ENCODE measurements at regions not wholly inside any gene's neighbourhood (a gene's known extent, or its start where the extent isn't known, plus 50 kb on each side); places are given as distances from the start of the nearest gene placed in this dataset.

- TF ChIP-seq CTCF (IDR thresholded peaks at IDR 0.05; ENCODE audit: low read depth, low read length) (no peak), MAX (IDR thresholded peaks at IDR 0.05; ENCODE audit: low read depth, low read length) (no peak), POLR2A (IDR thresholded peaks at IDR 0.05; ENCODE audit: extremely low read depth, insufficient read length) (no peak), MYC (IDR thresholded peaks at IDR 0.05; ENCODE audit: low read depth, low read length) (no peak)
- no peak for DNase-seq (ENCODE audit: low read depth)
- H3K4me3 ChIP-seq (ENCODE audit: low read depth, low read length): no peak overlapping the region
Observed at GRCh38 chr9:118809160-118809625, 560.0 kb downstream of the BRINP1 start.

GRCh38 chr9:118829334-118829733 lies 539.9 kb downstream of the BRINP1 start:
- TF ChIP-seq CTCF (IDR thresholded peaks at IDR 0.05; ENCODE audit: low read depth, low read length): no peak
- no peak for TF ChIP-seq POLR2A (IDR thresholded peaks at IDR 0.05; ENCODE audit: extremely low read depth, insufficient read length)
- no peak for TF ChIP-seq MYC (IDR thresholded peaks at IDR 0.05; ENCODE audit: low read depth, low read length)
- no peak for TF ChIP-seq MAX (IDR thresholded peaks at IDR 0.05; ENCODE audit: low read depth, low read length)
- peak; percentile 16 for DNase-seq (ENCODE audit: low read depth)
- H3K4me3 ChIP-seq (ENCODE audit: low read depth, low read length): no peak overlapping the region

- no peak for TF ChIP-seq CTCF (IDR thresholded peaks at IDR 0.05; ENCODE audit: low read depth, low read length)
- no peak for TF ChIP-seq POLR2A (IDR thresholded peaks at IDR 0.05; ENCODE audit: extremely low read depth, insufficient read length)
- no peak for TF ChIP-seq MYC (IDR thresholded peaks at IDR 0.05; ENCODE audit: low read depth, low read length)
- no peak for DNase-seq (ENCODE audit: low read depth)
Observed at GRCh38 chr9:118832371-118832770, 536.9 kb downstream of the BRINP1 start.

DNA sequence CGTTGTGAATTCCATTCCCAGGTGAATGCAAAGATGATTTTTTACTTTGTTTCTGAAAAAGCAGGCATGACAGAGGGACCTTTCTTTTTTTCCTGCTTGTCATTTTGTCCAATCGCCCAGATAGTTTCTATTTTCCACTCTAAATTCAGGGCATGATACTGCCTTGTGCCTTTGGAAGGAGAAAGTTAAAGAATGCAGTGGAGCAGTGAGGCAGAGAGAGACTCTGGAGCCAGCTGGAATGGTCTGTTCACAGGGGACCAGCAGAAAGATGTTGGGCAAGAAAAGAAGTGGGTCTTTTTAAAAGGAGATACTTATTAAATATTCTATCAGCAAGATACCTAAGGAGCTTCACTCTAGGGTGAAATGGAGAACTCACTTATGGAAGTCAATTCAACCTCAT lies 532.3 kb downstream of the BRINP1 start:
- no peak for DNase-seq (ENCODE audit: low read depth)
- no peak for TF ChIP-seq CTCF (IDR thresholded peaks at IDR 0.05; ENCODE audit: low read depth, low read length)
- TF ChIP-seq MAX (IDR thresholded peaks at IDR 0.05; ENCODE audit: low read depth, low read length): no peak
- TF ChIP-seq POLR2A (IDR thresholded peaks at IDR 0.05; ENCODE audit: extremely low read depth, insufficient read length): no peak
- no peak for TF ChIP-seq MYC (IDR thresholded peaks at IDR 0.05; ENCODE audit: low read depth, low read length)
- H3K4me3 ChIP-seq (ENCODE audit: low read depth, low read length): no peak overlapping the region

More at GRCh38 chr9:118832371-118832770, 536.9 kb downstream of the BRINP1 start:
- H3K4me3 ChIP-seq (ENCODE audit: low read depth, low read length): no peak overlapping the region

DNA sequence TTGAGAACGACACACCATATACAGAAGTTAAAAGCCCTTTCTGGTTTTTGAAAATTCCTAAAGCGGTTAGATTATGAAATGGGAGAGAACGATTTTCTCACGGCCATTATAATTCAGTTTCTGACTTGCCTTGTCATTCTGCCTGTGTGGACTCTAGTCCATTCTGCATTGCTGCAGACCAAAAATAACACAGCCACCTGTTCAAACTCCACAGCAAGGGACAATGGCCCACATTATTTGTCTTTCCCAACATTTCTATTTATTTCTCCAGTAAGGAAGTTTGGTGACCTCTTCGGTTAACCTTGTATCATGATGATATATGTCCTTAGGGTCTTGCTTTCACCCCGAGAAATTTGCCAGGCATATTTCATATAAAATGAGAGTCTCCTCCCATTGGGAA lies 497.7 kb downstream of the BRINP1 start:
- TF ChIP-seq CTCF (IDR thresholded peaks at IDR 0.05; ENCODE audit: low read depth, low read length): no peak
- no peak for TF ChIP-seq MAX (IDR thresholded peaks at IDR 0.05; ENCODE audit: low read depth, low read length)
- TF ChIP-seq POLR2A (IDR thresholded peaks at IDR 0.05; ENCODE audit: extremely low read depth, insufficient read length): no peak
- no peak for TF ChIP-seq MYC (IDR thresholded peaks at IDR 0.05; ENCODE audit: low read depth, low read length)
- DNase-seq (ENCODE audit: low read depth): no peak
- no peak overlapping the region for H3K4me3 ChIP-seq (ENCODE audit: low read depth, low read length)

GRCh38 chr9:118882684-118883083 lies 486.6 kb downstream of the BRINP1 start:
- no peak overlapping the region for H3K4me3 ChIP-seq (ENCODE audit: low read depth, low read length)
- TF ChIP-seq MAX (IDR thresholded peaks at IDR 0.05; ENCODE audit: low read depth, low read length) (no peak), POLR2A (IDR thresholded peaks at IDR 0.05; ENCODE audit: extremely low read depth, insufficient read length) (no peak), MYC (IDR thresholded peaks at IDR 0.05; ENCODE audit: low read depth, low read length) (no peak), CTCF (IDR thresholded peaks at IDR 0.05; ENCODE audit: low read depth, low read length) (no peak)
- no peak for DNase-seq (ENCODE audit: low read depth)
